NCI-H1105 (cell line): ENCODE measurements at regions not wholly inside any gene's neighbourhood (a gene's known extent, or its start where the extent isn't known, plus 50 kb on each side); places are given as distances from the start of the nearest gene placed in this dataset.
"Not testable (repeated sequence)": the region's sequence is repeated elsewhere in the genome, so short reads cannot be mapped to it uniquely, and the experiment has no call there.

Source experiments
- DNase-seq: peaks from one replicate; lab custom pipeline; 2025; lab: John Stamatoyannopoulos, UW

DNA sequence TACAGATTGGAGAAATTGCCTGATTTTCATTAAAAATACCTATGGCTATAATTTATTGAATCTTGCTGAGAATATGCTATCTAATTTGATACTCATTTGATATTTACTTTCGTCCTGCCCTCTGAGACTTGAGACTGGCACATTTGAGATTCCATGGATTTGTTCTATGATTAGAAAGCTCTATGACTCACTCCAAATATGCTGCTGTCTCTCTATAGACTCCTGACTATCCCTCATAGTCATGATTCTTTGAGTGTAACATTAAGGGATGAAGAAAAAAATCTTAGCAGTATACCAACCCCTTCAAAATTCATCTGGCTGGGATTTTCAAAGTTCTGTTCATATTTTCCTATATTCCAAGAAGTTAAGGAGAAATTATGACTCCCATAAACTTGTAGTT, 191.9 kb downstream of the LRIG3 start:
- DNase-seq: no peak

DNA sequence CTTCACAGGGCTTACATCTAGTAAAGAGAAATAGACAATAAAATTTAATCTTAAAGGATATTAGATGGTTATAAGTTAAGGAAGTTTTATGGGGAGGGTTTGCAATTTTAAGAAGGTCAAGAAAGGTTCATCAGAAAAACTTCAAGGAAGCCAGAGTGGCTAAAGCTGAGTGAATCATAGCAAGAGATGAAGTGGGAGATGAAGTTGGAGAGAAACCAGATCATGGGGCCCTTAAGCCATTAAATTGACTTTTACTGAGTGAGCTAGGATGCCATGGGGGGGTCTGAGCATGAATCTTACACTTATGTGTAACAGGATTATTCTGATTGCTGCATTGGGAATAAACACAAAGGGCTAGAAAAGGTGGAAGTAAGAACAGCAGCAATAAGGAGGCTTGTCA, 189.2 kb downstream of the LRIG3 start:
- DNase-seq: no peak

DNA sequence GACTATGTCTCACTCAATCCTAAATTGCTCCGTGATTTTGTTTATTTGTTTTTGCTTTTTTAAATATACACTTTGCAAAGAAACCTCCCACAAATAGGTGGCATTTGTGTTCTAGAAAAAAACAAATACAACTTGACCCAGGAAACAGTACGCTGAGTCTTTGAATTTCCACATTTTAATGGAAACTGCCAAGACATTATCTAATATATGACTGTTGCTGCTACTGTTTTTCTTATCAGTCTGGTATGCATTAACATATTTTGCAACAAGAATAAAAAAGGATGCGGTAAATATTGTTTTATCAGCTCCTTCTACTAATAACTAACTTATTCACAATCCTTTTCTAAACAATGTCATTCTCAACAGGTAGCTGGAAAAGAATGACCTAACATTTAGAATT, 187.4 kb downstream of the LRIG3 start:
- DNase-seq: no peak

DNA sequence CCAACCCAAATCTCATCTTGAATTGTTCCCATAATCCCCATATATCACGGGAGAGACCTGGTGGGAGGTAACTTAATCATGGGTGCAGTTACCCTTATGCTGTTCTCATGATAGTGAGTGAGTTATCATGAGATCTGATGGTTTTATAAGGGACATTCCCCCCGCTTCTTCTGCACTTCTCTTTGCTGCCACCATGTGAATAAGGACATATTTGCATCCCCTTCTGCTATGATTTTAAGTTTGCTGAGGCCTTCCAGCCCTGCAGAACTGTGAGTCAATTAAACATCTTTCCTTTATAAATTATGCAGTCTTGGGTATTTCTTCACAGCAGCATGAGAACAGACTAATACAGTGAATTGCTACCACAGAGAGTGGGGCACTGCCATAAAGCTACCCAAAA, 179.1 kb downstream of the LRIG3 start:
- DNase-seq: no peak

DNA sequence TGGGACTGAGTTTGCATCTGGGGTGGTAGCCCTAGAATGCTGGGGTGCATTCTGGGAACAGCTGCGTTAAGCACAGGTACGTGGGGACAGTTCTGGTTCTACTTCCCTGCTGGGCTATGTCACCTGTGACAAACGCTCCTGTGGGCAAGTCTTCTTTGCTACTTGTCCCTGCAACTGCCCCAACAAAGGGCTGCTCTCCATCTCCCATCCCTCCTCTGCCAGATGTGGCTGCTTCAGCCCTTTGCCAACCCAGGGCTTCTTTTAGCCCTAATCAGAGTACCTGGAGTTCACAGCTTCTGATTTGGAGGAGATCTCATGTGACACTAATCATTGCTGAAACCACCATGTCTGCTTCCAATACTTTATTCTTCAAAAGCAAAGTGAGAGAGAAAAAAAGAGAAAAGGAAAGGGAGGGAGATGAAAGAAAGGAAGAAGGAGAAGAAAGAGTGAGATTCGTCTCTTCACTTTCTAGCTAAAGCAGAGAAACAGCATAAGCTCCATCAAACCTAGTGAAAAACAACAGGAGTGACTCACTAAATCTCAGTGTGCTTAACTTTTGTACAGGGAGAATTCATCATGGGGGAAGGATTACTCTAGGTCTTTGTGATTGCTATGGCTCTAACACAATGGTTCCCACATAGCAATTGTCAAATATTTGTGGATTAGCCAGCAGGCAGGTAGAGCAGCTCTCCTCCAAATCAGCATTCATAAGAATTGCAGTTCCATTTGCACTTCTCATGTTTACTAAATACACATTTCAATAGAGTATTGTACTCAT, 174.8 kb downstream of the LRIG3 start:
- no peak for DNase-seq

DNA sequence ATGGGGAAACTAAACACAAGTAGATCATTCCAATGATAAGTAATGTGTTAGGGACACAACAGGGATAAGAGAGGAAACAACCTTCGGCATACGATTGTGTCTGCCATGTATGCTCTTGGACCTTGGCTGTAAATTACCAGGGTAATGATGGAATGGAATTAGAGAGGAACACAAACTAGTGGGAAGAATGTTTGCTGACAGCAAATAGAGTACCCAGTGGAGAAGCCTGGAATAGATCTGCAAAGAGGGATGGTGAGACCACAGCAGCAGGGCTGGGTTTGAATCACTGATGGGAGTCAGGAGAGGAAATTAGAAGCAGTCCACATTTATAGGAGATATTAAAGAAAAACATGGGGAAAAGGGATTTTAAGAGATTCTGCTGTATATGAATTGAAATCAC, 172.8 kb downstream of the LRIG3 start:
- no peak for DNase-seq

DNA sequence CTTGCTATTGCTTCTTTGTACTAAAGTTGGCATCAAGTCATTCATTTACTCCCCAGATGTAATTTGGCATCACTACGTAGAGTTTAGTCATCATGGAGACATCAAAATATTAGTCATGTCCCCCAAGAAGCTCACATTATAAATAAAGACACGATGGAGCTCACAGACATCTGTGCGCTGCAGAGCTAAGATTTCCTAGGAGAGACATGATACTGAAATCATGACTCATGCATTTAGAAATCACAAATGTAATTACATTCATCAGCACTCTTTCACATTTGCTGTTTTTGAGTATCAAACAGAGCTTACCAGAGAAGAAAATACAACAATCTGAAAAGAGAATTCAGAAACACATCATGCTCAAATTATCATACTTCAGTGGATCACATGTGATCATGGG, 169.8 kb downstream of the LRIG3 start:
- DNase-seq: no peak

DNA sequence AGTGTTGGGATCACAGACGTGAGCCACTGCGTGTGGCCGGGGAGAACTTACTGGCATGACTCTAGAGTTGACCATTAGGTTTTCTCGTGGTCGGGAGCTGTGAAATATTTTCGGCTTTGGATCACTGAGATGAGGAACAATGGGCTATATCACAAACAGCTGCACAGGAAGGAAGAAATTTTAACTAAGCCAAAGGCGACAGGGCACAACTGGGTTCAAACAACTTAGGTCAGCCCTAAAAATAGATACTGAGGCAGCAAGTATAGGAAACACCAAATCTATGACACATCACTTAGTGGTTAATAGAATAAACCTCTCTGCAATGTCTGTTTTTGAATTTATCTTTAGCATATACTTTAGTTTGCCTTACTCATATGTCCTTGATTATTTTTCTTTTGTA, 162.9 kb downstream of the LRIG3 start:
- no peak for DNase-seq

DNA sequence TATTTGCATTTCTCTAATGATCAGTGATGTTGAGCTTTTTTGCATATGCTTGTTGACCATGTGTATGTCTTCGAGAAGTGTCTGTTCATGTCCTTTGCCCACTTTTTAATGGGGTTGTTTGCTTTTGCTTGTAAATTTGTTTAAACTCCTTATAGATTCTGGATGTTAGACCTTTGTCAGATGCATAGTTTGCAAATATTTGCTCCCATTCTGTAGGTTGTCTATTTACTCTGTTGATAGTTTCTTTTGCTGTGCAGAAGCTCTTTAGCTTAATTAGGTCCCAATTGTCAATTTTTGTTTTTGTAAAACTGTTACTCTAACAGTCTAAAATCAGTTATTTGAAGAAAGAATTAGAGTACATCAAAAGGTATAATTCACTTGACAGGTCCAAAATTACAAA, 160.6 kb downstream of the LRIG3 start:
- DNase-seq: not testable (repeated sequence)

DNA sequence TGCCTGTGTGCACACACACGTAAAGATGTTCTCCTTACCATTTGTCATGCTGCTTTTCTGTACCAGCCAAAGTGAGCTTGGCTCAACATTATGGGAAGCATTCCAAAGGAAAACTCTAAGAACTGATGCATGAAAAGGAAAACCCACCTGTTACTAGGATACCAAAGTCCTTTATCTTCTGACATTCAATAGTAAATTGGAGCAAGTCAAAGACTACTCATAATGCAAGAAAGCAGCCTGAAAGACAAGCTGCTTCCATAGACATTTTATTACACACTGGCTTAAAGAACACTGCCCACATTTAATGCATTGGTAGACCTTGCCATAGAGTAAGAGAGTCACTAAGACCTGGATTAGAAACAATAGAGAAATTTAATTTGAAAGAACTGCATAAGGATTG, 159.0 kb downstream of the LRIG3 start:
- no peak for DNase-seq

DNA sequence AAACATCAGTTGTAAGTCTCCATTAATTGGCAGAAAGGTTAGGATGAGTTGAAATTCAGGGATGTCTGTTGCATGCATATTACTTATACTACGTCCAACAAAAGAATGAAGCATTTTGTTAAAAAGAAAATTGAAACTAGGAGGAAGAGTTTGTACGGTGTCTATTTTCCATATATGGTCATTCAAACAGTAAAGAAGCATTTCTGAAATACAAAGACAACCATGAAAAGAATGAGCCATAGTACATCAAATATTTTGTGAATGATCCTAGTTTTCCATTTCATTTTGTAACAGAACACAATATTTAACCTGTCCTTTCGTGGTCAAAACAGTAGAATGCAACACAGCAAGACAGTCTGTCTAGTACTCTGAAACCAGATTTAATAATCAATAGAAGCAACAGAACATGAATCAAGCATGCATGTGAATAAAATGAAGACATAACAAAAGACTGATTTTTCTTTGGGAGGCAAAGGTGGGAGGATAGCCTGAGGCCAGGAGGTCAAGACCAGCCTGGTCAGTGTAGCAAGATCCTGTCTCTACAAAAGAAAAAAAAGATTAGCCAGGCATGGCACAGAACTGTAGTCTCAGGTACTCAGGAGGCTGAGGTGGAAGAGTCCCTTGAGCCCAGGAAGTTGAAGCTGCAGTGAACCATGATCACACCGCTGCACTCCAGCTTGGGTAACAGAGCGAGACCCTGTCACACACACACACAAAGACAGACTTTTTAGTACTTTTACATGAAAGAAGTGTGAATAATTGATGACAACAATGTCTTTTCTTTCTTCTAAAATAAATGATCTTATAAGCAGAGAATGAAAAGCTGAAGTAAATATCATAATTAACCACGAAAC, 156.0 kb downstream of the LRIG3 start:
- DNase-seq: no peak

DNA sequence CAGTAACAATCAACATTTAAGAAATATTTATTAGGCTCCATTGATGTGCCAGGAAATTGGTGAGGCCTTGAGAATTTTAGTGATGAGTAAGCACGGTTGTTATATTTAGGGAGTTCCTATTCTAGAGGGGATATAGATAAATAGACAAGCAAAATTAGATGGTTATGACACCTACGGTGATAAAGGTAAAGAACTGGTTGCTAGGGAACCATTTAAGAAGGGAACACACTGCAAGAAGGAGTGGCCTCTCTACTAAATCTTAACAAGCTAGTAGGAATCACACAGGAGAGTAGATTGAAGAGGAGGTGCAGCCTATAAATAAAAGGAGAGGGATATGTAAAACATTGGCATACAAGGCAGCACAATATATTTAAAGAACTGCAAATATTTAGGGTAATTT, 155.2 kb downstream of the LRIG3 start:
- DNase-seq: no peak

DNA sequence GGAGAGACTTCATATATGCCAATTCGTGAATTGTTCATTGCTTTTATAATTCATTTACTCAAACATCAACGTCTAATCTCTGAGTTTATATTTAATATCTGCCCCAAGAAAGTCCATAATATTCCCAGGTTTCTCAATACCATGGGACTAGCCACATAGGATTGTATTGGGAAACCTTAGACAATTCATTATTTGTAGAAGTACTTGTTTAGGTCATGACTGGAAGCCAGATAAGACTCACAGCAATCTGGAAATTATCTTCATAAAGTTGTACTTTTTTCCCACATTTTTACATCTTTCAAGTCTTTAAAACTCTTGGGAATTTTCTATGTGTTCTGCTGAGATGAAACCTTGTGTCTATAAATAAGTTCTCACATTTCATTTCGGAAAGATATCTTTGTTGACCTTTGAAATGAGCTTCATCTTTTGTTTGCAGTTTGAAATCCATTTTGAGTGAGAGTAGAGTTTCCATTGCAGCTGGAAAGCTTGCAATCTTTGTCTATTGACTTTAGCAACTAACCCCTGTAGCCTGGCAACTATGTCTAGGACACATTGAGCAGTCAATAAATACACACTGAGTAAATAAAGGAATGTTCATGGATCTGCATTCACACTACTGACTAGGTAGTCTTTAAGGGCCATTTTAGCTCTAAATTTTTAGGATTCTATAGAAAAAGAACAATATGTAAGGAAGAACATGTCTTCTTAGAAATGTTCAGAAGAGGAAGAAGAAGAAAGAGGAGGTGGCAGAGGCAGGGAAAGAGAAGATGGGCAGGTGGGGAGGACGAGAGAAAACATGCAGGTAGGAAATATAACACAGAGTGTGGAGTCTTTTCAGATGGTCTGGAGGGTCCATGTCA, 154.4 kb downstream of the LRIG3 start:
- no peak for DNase-seq

DNA sequence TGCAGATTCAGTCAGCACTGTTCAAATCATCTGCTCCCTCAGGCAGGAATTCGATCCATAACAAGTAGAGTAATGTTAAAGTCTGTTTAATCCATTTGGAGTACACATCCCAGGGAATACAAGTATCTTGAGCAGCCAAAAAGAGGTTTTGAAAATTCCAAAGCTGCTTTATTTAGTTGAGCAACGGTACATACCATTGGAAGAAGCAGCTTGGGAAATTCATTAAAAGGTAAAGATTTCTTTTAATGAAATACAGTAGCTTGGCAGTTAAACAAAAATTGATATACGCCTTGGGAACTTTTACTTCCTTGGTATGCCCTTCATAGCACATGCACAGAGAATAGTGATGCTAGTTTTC, 153.8 kb downstream of the LRIG3 start:
- no peak for DNase-seq

DNA sequence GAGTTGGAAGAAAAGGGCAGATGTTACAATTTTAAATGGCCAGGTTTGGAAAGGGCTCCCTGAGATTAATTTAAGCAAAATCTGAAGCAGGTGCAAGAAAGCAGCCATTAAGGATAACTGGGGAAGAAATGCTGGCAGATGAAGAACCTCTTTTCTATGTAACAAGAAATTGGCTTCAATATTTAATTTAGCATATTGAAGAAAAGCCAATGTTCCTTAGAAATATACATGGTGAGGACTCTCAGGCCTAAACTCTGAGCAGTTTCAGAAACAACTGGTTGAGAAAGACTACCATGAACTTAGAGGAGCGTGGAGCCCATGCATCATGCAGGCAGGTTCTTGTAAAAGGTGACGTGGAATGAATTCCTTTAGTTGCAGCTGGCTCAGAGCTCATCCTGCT, 152.8 kb downstream of the LRIG3 start:
- no peak for DNase-seq

DNA sequence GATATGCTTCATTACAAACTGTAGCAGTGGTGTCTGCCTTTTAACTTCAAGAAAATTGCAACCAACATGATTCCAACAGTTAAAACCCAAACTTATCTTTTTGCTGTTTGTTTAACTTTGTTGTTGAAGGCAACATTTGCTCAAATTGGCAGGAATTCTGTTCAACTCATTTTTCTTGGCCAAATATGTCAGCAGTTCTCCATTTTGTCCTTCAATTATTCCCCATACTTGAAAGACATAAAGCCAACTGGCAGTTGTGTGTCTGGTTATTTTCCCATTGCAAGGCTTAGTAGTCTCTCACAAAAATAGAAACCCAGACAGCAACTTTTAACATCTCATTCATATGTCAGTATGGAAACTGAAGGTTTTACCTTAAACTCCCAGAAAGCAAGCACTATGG, 146.3 kb downstream of the LRIG3 start:
- no peak for DNase-seq

DNA sequence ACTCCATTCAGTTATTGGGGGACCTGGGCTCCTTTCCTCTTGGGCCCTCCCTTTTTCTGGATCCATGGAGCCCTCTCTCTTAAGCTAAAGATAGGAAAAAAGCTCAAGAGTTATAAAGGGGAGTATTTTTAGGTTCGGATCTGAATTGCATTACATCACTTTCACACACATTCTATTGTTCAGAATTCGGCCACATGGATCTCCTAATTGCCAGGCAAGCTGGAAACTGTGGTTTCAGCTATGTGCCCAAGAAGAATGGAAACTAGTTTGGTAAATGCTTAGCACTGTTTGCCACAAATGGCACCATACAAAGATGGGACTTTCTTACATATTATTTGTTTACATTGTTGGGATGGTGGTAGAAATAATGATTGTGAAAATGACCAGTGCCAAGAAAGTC, 145.6 kb downstream of the LRIG3 start:
- no peak for DNase-seq

DNA sequence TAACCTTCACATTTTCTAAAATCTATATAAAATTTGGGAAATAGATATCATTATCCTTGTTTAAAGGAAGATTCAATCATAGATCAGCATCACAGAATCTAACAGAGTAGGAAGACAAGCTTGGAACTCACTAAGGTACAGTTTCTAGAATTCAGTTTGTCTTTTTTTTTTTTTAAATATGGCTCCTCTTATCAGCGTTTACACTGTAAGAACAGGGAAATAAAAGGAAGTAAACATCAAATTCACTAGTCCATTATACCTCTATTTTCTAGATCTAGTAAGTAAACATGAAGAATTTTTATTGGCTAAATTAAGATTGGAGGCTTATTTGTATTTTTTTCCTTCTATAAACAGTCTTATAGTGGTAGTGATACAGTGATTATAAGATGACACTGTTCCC, 144.9 kb downstream of the LRIG3 start:
- DNase-seq: no peak

DNA sequence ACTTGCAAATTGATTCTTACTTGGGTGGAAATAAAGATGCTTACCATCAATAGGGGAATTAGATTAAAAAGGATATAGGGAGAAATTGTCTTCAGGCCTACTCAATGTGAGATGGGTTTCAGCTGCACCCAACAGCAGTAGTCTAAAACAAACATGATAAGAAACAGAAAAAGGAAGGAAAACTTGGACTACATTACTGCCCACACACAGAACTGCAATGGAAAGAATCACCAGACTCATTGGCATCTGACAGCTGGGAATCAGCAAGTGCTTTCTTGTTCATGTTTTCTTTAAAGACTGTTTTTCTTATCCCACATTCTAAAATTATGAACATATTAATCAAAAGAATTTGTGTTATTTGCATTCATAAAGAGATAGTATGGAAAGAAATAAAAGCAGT, 144.2 kb downstream of the LRIG3 start:
- DNase-seq: no peak

DNA sequence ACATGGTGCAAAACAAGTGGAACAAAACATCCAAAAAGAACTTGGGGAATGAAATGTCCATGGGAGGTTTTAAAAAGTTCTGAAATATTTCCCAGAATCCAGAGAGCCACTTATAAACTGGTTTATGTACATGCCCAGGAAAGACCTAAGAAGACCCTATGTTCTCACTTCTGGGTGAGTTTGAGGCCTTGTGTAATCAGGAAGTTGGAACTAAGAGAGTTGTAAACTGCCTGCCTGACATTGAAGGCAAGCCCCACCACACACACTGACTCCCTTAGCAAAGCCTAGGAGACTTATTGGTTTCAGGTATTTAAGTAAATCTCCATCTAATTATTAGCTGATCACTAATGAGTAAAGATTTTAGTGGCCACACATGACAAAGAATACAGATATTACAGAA, 142.5 kb downstream of the LRIG3 start:
- DNase-seq: no peak

DNA sequence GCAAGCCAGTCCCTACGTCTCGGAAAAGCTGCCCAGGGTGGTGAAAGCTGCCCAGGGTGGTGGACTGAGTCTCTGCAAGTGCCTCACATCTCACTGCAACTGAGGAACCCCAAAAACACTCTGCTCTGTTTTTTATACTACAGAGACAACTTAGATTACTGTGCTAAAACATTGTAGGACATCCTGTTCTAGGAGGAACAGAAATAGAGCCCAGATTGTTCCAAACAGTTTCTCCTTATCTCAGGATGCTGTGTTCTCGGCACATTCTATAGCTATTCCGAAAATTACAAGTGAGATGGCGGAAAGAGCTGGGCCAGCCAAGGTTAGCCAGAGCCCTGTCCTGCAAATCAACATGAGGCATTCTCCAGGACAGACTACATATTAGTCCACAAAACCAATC, 138.7 kb downstream of the LRIG3 start:
- no peak for DNase-seq

DNA sequence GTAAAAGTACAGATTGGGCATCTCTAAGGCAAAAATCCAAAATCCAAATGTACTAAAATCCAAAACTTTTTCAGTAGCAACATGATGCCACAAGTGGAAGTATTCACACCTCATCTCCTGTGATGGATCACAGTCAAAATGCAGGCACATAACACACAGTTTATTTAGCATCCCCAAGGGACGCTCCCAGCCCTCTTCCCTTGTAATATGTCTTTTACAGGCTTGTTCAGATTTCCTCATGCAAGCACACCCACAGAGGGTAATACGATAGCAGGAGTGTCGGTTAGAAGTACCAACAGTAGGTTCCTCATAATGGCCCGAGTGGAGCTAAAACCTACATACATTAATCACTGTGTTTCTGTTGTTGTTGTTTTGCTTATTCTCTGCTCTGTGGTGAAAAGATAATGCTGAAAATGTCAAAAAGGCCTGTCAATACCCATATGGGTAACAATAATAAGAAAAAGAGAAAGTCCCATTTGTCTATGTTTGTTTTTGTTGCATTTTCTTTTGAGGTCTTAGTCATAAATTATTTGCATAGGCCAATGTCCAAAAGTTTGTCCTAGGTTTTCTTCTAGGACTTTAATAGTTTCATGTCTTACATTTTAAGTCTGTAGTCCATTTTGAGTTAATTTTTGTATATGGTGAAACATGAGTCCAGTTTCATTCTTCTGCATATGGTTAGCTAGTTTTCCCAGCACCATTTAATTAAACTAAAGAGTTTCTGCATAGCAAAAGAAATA, 133.1 kb downstream of the LRIG3 start:
- DNase-seq: no peak
